ENCODE measurements at regions not wholly inside any gene's neighbourhood (a gene's known extent, or its start where the extent isn't known, plus 50 kb on each side); places are given as distances from the start of the nearest gene placed in this dataset.

GRCh38 chr6:144416244-144416643 lies 131.1 kb downstream of the UTRN start:
- no peaks in the 10 kb centered on the region for H4K20me1 ChIP-seq (ENCODE audit: low read length)
- peaks cover 55% of the 10 kb centered on the region for H3K4me1 ChIP-seq (ENCODE audit: insufficient read depth, low read length)
- H3K27me3 ChIP-seq (ENCODE audit: low read length): no peaks in the 10 kb centered on the region
- H3K4me3 ChIP-seq (ENCODE audit: low read length): peak overlapping the region; percentile 46; the same call in 1 of the 2 replicates
- H3F3A ChIP-seq (ENCODE audit: low read length, unreplicated experiment): peaks cover 11% of the 10 kb centered on the region
- TF ChIP-seq CTCF (conservative IDR thresholded peaks at IDR 0.05; ENCODE audit: low read depth, low read length) (no peak), EZH2phosphoT487 (IDR thresholded peaks at IDR 0.05; ENCODE audit: borderline replicate concordance, low read length) (no peak), EZH2 (IDR thresholded peaks at IDR 0.05; ENCODE audit: low read length, unreplicated experiment) (no peak)
- H3K36me3 ChIP-seq (ENCODE audit: low read depth, low read length): no peaks in the 10 kb centered on the region
- H3K27ac ChIP-seq (ENCODE audit: low read length): peak overlapping the region; percentile 98
- H3K9ac ChIP-seq (ENCODE audit: low read length): peak overlapping the region; percentile 57
- peak overlapping the region; percentile 83 for H3K4me2 ChIP-seq (ENCODE audit: low read length)
- no peaks in the 10 kb centered on the region for H3K9me3 ChIP-seq (ENCODE audit: low read length)
- H2AFZ ChIP-seq (ENCODE audit: low read length): no peak overlapping the region
- ATAC-seq (peak; percentile 2; the same call in 1 of the 2 replicates), DNase-seq (no peak)
- peaks cover 63% of the 10 kb centered on the region for H3K79me2 ChIP-seq (ENCODE audit: low read length)
- CTCF ChIA-PET: no interaction called here
- POLR2A ChIA-PET (ENCODE audit: unreplicated experiment): no interaction called here
- BruUV-seq (replicated peaks): no TSS peak
- no peaks in the 10 kb centered on the region for H3K9me2 ChIP-seq (replicated peaks; ENCODE audit: low read length)
- intact Hi-C loops (cut with micrococcal nuclease): loop anchor here (5.0 to 10.0 kb wide), 2 partner anchors 66 to 71 kb away; no protein-coding TSS in a partner anchor

GRCh38 chr6:144416773-144417172 lies 131.6 kb downstream of the UTRN start:
- no TSS peak for BruUV-seq (replicated peaks)
- peaks cover 52% of the 10 kb centered on the region for H3K4me1 ChIP-seq (ENCODE audit: insufficient read depth, low read length)
- H3F3A ChIP-seq (ENCODE audit: low read length, unreplicated experiment): peaks cover 11% of the 10 kb centered on the region
- POLR2A ChIA-PET (ENCODE audit: unreplicated experiment): no interaction called here
- H3K9me2 ChIP-seq (replicated peaks; ENCODE audit: low read length): no peaks in the 10 kb centered on the region
- H3K27ac ChIP-seq (ENCODE audit: low read length): peak overlapping the region; percentile 98
- H3K9me3 ChIP-seq (ENCODE audit: low read length): no peaks in the 10 kb centered on the region
- peak; percentile 16 for DNase-seq
- ATAC-seq: no peak
- H3K9ac ChIP-seq (ENCODE audit: low read length): peak overlapping the region; percentile 57
- peak overlapping the region; percentile 46; the same call in 1 of the 2 replicates for H3K4me3 ChIP-seq (ENCODE audit: low read length)
- no peaks in the 10 kb centered on the region for H4K20me1 ChIP-seq (ENCODE audit: low read length)
- no peaks in the 10 kb centered on the region for H3K36me3 ChIP-seq (ENCODE audit: low read depth, low read length)
- H3K27me3 ChIP-seq (ENCODE audit: low read length): no peaks in the 10 kb centered on the region
- CTCF ChIA-PET: no interaction called here
- H2AFZ ChIP-seq (ENCODE audit: low read length): no peak overlapping the region
- peak overlapping the region; percentile 83 for H3K4me2 ChIP-seq (ENCODE audit: low read length)
- TF ChIP-seq EZH2phosphoT487 (IDR thresholded peaks at IDR 0.05; ENCODE audit: borderline replicate concordance, low read length): no peak
- no peak for TF ChIP-seq CTCF (conservative IDR thresholded peaks at IDR 0.05; ENCODE audit: low read depth, low read length)
- no peak for TF ChIP-seq EZH2 (IDR thresholded peaks at IDR 0.05; ENCODE audit: low read length, unreplicated experiment)
- intact Hi-C loops (cut with micrococcal nuclease): loop anchor here (5.0 to 10.0 kb wide), 2 partner anchors 66 to 72 kb away; no protein-coding TSS in a partner anchor
- H3K79me2 ChIP-seq (ENCODE audit: low read length): peaks cover 63% of the 10 kb centered on the region

- H2AFZ ChIP-seq (ENCODE audit: low read length): no peak overlapping the region
- no peak overlapping the region for H3K4me2 ChIP-seq (ENCODE audit: low read length)
- ATAC-seq (no peak), DNase-seq (peak; percentile 14)
- no peak overlapping the region for H3K4me3 ChIP-seq (ENCODE audit: low read length)
- H3K9ac ChIP-seq (ENCODE audit: low read length): no peak overlapping the region
- intact Hi-C loops (cut with micrococcal nuclease): loop anchor here (5.0 to 10.0 kb wide), 2 partner anchors 65 to 73 kb away; no protein-coding TSS in a partner anchor
- H4K20me1 ChIP-seq (ENCODE audit: low read length): no peaks in the 10 kb centered on the region
- no peaks in the 10 kb centered on the region for H3K9me3 ChIP-seq (ENCODE audit: low read length)
- peaks cover 11% of the 10 kb centered on the region for H3F3A ChIP-seq (ENCODE audit: low read length, unreplicated experiment)
- H3K27ac ChIP-seq (ENCODE audit: low read length): peak overlapping the region; percentile 98
- ChIA-PET CTCF (no interaction called here), POLR2A (ENCODE audit: unreplicated experiment) (no interaction called here)
- H3K79me2 ChIP-seq (ENCODE audit: low read length): peaks cover 58% of the 10 kb centered on the region
- BruUV-seq (replicated peaks): no TSS peak
- no peaks in the 10 kb centered on the region for H3K36me3 ChIP-seq (ENCODE audit: low read depth, low read length)
- H3K9me2 ChIP-seq (replicated peaks; ENCODE audit: low read length): no peaks in the 10 kb centered on the region
- H3K4me1 ChIP-seq (ENCODE audit: insufficient read depth, low read length): peaks cover 44% of the 10 kb centered on the region
- H3K27me3 ChIP-seq (ENCODE audit: low read length): no peaks in the 10 kb centered on the region
- TF ChIP-seq EZH2phosphoT487 (IDR thresholded peaks at IDR 0.05; ENCODE audit: borderline replicate concordance, low read length) (no peak), CTCF (conservative IDR thresholded peaks at IDR 0.05; ENCODE audit: low read depth, low read length) (no peak), EZH2 (IDR thresholded peaks at IDR 0.05; ENCODE audit: low read length, unreplicated experiment) (no peak)
Observed at GRCh38 chr6:144417681-144418080, 132.5 kb downstream of the UTRN start.

All from PC-3 (cell line).